Smooth muscle cell (in vitro differentiated cells): ENCODE measurements at regions not wholly inside any gene's neighbourhood (a gene's known extent, or its start where the extent isn't known, plus 50 kb on each side); places are given as distances from the start of the nearest gene placed in this dataset.

Source experiments
- DNase-seq: peaks from one replicate; lab custom pipeline; 2025; ENCODE audit not compliant: unreplicated experiment; lab: John Stamatoyannopoulos, UW
- H2AFZ ChIP-seq: fragments of 200-600 bp; sonication (generic); 2 replicates; pipeline ENCODE4 v1.6.0; 2016; ENCODE audit warnings: antibody characterized with exemption, low read depth, mild to moderate bottlenecking
- H3F3A ChIP-seq: fragments of 200-600 bp; sonication (generic); 2 replicates; pipeline ENCODE4 v1.6.0; 2017; ENCODE audit warnings: antibody characterized with exemption, low read depth
- H3K27ac ChIP-seq: fragments of 200-600 bp; sonication (generic); 2 replicates; pipeline ENCODE4 v1.5.1; 2016; ENCODE audit warnings: low read depth, mild to moderate bottlenecking
- H3K27me3 ChIP-seq: fragments of 200-600 bp; sonication (generic); 2 replicates; pipeline ENCODE4 v1.6.1; 2016; ENCODE audit warnings: low read depth, mild to moderate bottlenecking
- H3K36me3 ChIP-seq: fragments of 200-600 bp; sonication (generic); 2 replicates; pipeline ENCODE4 v1.5.1; 2016; ENCODE audit warnings: low read depth
- H3K4me1 ChIP-seq: fragments of 200-600 bp; sonication (generic); 2 replicates; pipeline ENCODE4 v1.5.1; 2016; ENCODE audit warnings: low read depth
- H3K4me2 ChIP-seq: fragments of 200-600 bp; sonication (generic); 2 replicates; pipeline ENCODE4 v1.6.0; 2016; ENCODE audit warnings: mild to moderate bottlenecking
- H3K4me3 ChIP-seq: fragments of 200-600 bp; sonication (generic); 2 replicates; pipeline ENCODE4 v1.5.1; 2016; ENCODE audit warnings: mild to moderate bottlenecking
- H3K79me2 ChIP-seq: fragments of 200-600 bp; sonication (generic); 2 replicates; pipeline ENCODE4 v1.6.0; 2016; ENCODE audit warnings: low read depth, mild to moderate bottlenecking
- H3K9ac ChIP-seq: fragments of 200-600 bp; sonication (generic); 2 replicates; pipeline ENCODE4 v1.6.0; 2016; ENCODE audit warnings: low read depth
- H3K9me3 ChIP-seq: fragments of 200-600 bp; sonication (generic); replicated peaks from 2 replicates; pipeline ENCODE4 v1.5.1; 2016; ENCODE audit warnings: low read depth
- H4K20me1 ChIP-seq: fragments of 200-600 bp; sonication (generic); 2 replicates; pipeline ENCODE4 v1.6.0; 2016; ENCODE audit warnings: low read depth
- CTCF ChIP-seq: fragments of 200-600 bp; sonication (generic); IDR thresholded peaks from 2 replicates; pipeline ENCODE4 v1.5.1; 2017; ENCODE audit warnings: borderline replicate concordance, mild to moderate bottlenecking, antibody characterized with exemption; ENCODE audit not compliant: insufficient read depth, poor library complexity, severe bottlenecking
- WGBS: methylation state at CpG from one replicate; pipeline ENCODE4 v1.1.7; 2016; ENCODE audit warnings: low lambda C conversion rate; 5-methylcytosine and 5-hydroxymethylcytosine counted together

DNA sequence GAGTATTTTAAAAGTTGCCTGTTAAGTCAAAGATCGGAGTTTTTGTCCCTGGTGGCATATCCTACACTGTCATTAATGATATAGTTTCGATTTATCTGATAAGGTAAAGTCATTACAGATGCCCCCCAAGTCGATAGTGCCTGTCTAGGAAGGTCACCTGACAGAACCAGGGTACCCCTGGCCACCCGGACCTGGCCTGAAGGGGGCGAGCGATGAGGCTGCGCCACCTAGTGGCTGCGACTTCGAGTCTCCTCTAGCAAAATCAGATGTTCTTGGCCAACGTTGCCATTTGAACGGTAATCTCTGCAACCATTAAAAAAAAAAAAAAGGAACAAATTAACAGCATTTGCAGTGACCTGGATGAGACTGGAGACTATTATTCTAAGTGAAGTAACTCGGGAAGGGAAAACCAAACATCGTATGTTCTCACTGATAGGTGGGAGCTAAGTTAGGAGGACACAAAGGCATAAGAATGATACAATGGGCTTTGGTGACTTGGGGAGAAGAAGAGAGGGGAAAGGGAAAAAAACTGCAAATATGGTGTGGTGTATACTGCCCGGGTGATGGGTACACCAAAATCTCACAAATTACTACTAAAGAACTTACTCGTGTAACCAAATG, 565.1 kb downstream of the LIG4 start:
- TF ChIP-seq CTCF: peak; percentile 85
- no peak overlapping the region for H3K9ac ChIP-seq
- H3K27ac ChIP-seq: no peak overlapping the region
- no peaks in the 10 kb centered on the region for H3F3A ChIP-seq
- no peaks in the 10 kb centered on the region for H4K20me1 ChIP-seq
- WGBS: 22% methylated on average over 15 of the region's 15 CpGs
- no peaks in the 10 kb centered on the region for H3K9me3 ChIP-seq
- H3K27me3 ChIP-seq: no peaks in the 10 kb centered on the region
- H3K79me2 ChIP-seq: no peaks in the 10 kb centered on the region
- no peaks in the 10 kb centered on the region for H3K4me1 ChIP-seq
- no peak overlapping the region for H3K4me3 ChIP-seq
- H2AFZ ChIP-seq: no peak overlapping the region
- H3K4me2 ChIP-seq: no peak overlapping the region
- no peaks in the 10 kb centered on the region for H3K36me3 ChIP-seq
- peak; percentile 5 for DNase-seq

DNA sequence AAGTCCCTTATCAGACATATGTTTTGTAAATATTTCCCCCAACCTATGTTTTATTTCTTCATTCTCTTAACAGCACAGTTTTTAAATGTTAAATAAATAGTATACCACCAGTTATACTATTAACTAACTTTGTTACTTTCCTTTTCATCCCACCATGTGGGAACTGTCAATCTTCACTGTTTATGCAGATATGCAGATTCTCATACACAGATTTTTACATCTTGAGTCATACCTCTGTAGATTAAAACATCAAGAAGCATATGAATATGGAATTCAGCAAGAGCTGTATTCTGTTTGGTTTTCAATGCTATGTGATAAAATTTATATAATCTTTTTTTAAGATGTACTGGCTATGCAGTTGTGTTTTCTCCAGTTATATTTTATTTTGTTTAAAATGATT, 566.3 kb downstream of the LIG4 start:
- no peak overlapping the region for H3K27ac ChIP-seq
- H4K20me1 ChIP-seq: no peaks in the 10 kb centered on the region
- no peaks in the 10 kb centered on the region for H3K36me3 ChIP-seq
- H3F3A ChIP-seq: no peaks in the 10 kb centered on the region
- H3K4me1 ChIP-seq: no peaks in the 10 kb centered on the region
- H2AFZ ChIP-seq: no peak overlapping the region
- no peak overlapping the region for H3K9ac ChIP-seq
- no peaks in the 10 kb centered on the region for H3K9me3 ChIP-seq
- H3K4me2 ChIP-seq: no peak overlapping the region
- DNase-seq: no peak
- H3K27me3 ChIP-seq: no peaks in the 10 kb centered on the region
- no peak for TF ChIP-seq CTCF
- H3K79me2 ChIP-seq: no peaks in the 10 kb centered on the region
- no peak overlapping the region for H3K4me3 ChIP-seq

DNA sequence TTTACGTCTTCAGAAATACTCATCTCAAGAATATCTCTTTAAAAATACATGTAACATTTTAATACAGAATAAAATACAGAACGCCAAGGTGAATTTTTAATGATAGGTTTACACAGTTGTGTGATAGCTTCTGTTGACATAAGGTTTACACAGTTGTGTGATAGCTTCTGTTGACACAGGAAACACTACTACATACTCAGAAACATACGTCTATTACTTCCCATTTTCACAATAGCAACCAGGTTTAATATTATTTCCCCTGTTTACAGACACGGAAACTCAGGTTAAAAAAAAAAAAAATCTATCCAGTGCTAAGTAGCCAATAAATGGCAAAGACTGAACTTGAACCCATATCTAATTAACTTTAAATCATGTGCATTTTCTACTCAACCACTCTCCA, 571.2 kb downstream of the LIG4 start:
- Histone ChIP-seq H2AFZ (no peak overlapping the region), H3K9ac (no peak overlapping the region)
- no peak for DNase-seq

More for the DNA sequence above, 571.2 kb downstream of the LIG4 start:
- Histone ChIP-seq H3K36me3 (no peaks in the 10 kb centered on the region), H3F3A (no peaks in the 10 kb centered on the region), H3K9me3 (no peaks in the 10 kb centered on the region), H3K4me1 (no peaks in the 10 kb centered on the region), H4K20me1 (no peaks in the 10 kb centered on the region), H3K4me2 (no peak overlapping the region), H3K79me2 (no peaks in the 10 kb centered on the region), H3K4me3 (no peak overlapping the region), H3K27ac (no peak overlapping the region), H3K27me3 (no peaks in the 10 kb centered on the region)
- WGBS: 91% methylated on average over 4 of the region's 4 CpGs
- no peak for TF ChIP-seq CTCF
